Stimulated activated CD4-positive, alpha-beta T cell treated with anti-CD3 and anti-CD28 coated beads, Interleukin-15, amount 100 ng/mL, for 48 hours (primary cell): ENCODE measurements at regions not wholly inside any gene's neighbourhood (a gene's known extent, or its start where the extent isn't known, plus 50 kb on each side); places are given as distances from the start of the nearest gene placed in this dataset.
"Not testable (repeated sequence)": the region's sequence is repeated elsewhere in the genome, so short reads cannot be mapped to it uniquely, and the experiment has no call there.

Experiments
- DNase-seq, 2 donors: peaks; one replicate each; pipeline ENCODE4 v3.0.0-alpha.2; 2020; ENCODE audit warnings: low read depth in 2 of 2

- no peak for DNase-seq
These were observed 104.7 kb upstream of the TRIM2 start for GRCh38 chr4:153099391-153100140.

GRCh38 chr4:153106736-153107135 lies 97.5 kb upstream of the TRIM2 start:
- not testable (repeated sequence) for DNase-seq

GRCh38 chr4:153107246-153107645 lies 97.0 kb upstream of the TRIM2 start:
- no peak for DNase-seq

- no peak for DNase-seq
These were observed 94.9 kb upstream of the TRIM2 start for GRCh38 chr4:153109296-153109849.

- DNase-seq: no peak
These were observed 93.5 kb upstream of the TRIM2 start for GRCh38 chr4:153110739-153111138.

- no peak for DNase-seq
These were observed 92.7 kb upstream of the TRIM2 start for GRCh38 chr4:153111426-153112040.

- peak in 1 of 2 donors; percentile 29 for DNase-seq
These were observed 92.2 kb upstream of the TRIM2 start for GRCh38 chr4:153112041-153112441.

- no peak for DNase-seq
These were observed 91.0 kb upstream of the TRIM2 start for GRCh38 chr4:153113061-153113837.

- no peak for DNase-seq
These were observed 90.5 kb upstream of the TRIM2 start for GRCh38 chr4:153113838-153114105.

- DNase-seq: peak; percentile 45 to 53
These were observed 89.4 kb upstream of the TRIM2 start for GRCh38 chr4:153114771-153115321.

- DNase-seq: peak; percentile 60 to 70
These were observed 88.6 kb upstream of the TRIM2 start for GRCh38 chr4:153115322-153116290.

- DNase-seq: no peak
These were observed 88.0 kb upstream of the TRIM2 start for GRCh38 chr4:153116291-153116680.

- DNase-seq: no peak
These were observed 87.4 kb upstream of the TRIM2 start for GRCh38 chr4:153116801-153117200.

GRCh38 chr4:153117554-153117953 lies 86.7 kb upstream of the TRIM2 start:
- no peak for DNase-seq

GRCh38 chr4:153119626-153120025 lies 84.6 kb upstream of the TRIM2 start:
- no peak for DNase-seq

GRCh38 chr4:153120235-153120634 lies 84.0 kb upstream of the TRIM2 start:
- no peak for DNase-seq

GRCh38 chr4:153122855-153123254 lies 81.4 kb upstream of the TRIM2 start:
- DNase-seq: no peak

GRCh38 chr4:153126137-153126536 lies 78.1 kb upstream of the TRIM2 start:
- DNase-seq: no peak

GRCh38 chr4:153127760-153128494 lies 76.3 kb upstream of the TRIM2 start:
- peak; percentile 70 to 78 for DNase-seq

- DNase-seq: no peak
These were observed 72.6 kb upstream of the TRIM2 start for GRCh38 chr4:153131596-153131995.
